Adrenal gland (tissue), 5 donors: ENCODE measurements at regions not wholly inside any gene's neighbourhood (a gene's known extent, or its start where the extent isn't known, plus 50 kb on each side); places are given as distances from the start of the nearest gene placed in this dataset.

Experiments
- CTCF ChIP-seq, 6 experiments: fragments of 450-650 bp in 4 of 6; fragments of 200-600 bp in 2 of 6; sonication (generic) in 1 of 6; IDR thresholded peaks; 1 replicate in 5 of 6; 2 replicates in 1 of 6; pipeline versions ENCODE4 v1.5.1 to v1.8.0; 2016 to 2021; ENCODE audit warnings: antibody characterized with exemption in 6 of 6, mild to moderate bottlenecking in 2 of 6, moderate library complexity in 1 of 6
- POLR2A ChIP-seq, 2 donors: fragments of 450-650 bp; IDR thresholded peaks; one replicate each; pipeline ENCODE4 v1.6.1; 2017; ENCODE audit warnings: antibody characterized with exemption in 2 of 2, mild to moderate bottlenecking in 2 of 2, moderate library complexity in 1 of 2
- donor health status: DM: no; HTN: no; CAD: no.

GRCh38 chr9:79053598-79053997, 518.2 kb upstream of the TLE4 start:
- TF ChIP-seq CTCF (IDR thresholded peaks at IDR 0.05) (no peak), POLR2A (IDR thresholded peaks at IDR 0.05) (no peak)
